ENCODE measurements at regions not wholly inside any gene's neighbourhood (a gene's known extent, or its start where the extent isn't known, plus 50 kb on each side); places are given as distances from the start of the nearest gene placed in this dataset.

DNA sequence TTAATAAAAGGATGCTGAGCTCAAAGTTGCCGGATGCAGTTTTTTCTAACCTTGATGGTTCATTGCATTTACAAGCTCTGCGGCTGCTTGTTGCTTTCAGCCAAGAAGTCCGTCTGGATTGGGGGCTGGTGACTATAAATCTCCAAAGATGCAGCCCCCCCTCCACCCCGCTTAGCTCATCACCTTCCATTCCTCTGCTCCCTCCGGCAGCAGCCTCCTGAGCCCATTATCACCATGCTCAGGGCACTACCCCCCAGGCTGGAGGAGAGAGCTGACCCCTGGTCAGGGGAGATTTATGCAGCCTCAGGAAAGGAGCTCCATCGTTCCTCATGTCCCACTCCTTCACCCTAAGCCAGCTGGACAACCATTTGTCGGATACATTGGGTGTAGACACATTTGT, 55.3 kb upstream of the ZRANB1 start:
- Histone ChIP-seq H3K27ac (ENCODE audit: extremely low read depth, low read depth, low read length) (no peak overlapping the region), H3K4me1 (ENCODE audit: control insufficient read depth, insufficient read depth, low read length) (no peaks in the 10 kb centered on the region), H3K4me3 (ENCODE audit: low read depth, low read length) (no peak overlapping the region), H3K36me3 (ENCODE audit: control insufficient read depth in 2 of 2, insufficient read depth in 1 of 2, low read length in 2 of 2) (no peaks in the 10 kb centered on the region), H3K9me3 (ENCODE audit: control insufficient read depth, insufficient read depth, low read depth, low read length) (no peaks in the 10 kb centered on the region)
- ChIA-PET POLR2A (no interaction called here), CTCF (interaction anchor here (0.5 to 0.6 kb wide), 3 partner anchors 35 to 344 kb away, joined by 3 to 4 read pairs (median 3); no protein-coding TSS in a partner anchor)
- no peak for TF ChIP-seq SP7 (tag by site-specific recombination; IDR thresholded peaks at IDR 0.05)
- TF ChIP-seq ZNF146 (tag by site-specific recombination; IDR thresholded peaks at IDR 0.05), result no peak

DNA sequence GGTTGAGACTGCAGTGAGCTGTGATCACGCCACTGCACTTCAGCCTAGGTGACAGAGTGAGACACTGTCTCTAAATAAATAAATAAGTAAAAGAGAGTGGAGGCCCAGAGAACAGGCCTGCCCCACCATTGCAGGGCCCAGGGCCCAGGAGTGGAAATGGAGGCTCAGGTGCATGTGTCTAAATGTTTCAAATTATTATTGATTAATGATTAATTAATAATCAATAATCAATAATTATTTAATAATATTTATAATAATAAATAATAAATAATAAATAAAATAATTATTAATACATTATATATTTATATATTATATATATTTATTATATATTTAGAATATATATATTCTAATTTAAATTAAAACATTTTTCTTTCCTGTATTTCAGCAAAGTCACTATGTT, 53.7 kb upstream of the ZRANB1 start:
- Histone ChIP-seq H3K36me3 (ENCODE audit: control insufficient read depth in 2 of 2, insufficient read depth in 1 of 2, low read length in 2 of 2) (no peaks in the 10 kb centered on the region), H3K4me3 (ENCODE audit: low read depth, low read length) (no peak overlapping the region), H3K9me3 (ENCODE audit: control insufficient read depth, insufficient read depth, low read depth, low read length) (no peaks in the 10 kb centered on the region), H3K27ac (ENCODE audit: extremely low read depth, low read depth, low read length) (no peak overlapping the region), H3K4me1 (ENCODE audit: control insufficient read depth, insufficient read depth, low read length) (no peaks in the 10 kb centered on the region)
- POLR2A ChIA-PET, result no interaction called here
- TF ChIP-seq SP2 (tag by site-specific recombination; IDR thresholded peaks at IDR 0.05) (no peak), ZNF623 (tag by site-specific recombination; IDR thresholded peaks at IDR 0.05) (no peak)
- CTCF ChIA-PET, result interaction anchor here (0.9 kb wide), 1 partner anchor 147 kb away, joined by 3 read pairs; no protein-coding TSS in a partner anchor

DNA sequence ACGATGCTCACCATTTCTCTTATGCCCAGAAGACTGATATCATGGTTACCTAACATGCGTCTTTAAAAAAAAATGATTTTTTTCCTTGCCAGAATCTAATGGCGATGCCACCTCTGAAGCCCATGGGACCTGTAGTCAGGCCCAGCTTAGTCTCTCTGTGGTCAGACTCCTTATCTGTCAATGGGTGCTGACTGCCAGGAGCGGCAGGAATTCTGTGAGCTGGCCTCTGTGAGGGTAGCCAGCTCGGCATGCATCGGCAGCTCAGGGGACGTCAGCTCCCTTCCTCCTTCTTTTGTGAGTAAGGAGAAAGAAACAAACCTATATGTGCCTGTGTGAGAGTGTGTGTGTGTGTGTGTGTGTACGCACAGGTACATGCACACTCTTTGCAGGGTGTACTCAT, 49.9 kb upstream of the ZRANB1 start:
- CTCF ChIA-PET, result interaction anchor here (0.7 kb wide), 1 partner anchor 10 kb away, joined by 5 read pairs; no protein-coding TSS in a partner anchor
- H3K27ac ChIP-seq (ENCODE audit: extremely low read depth, low read depth, low read length), result no peak overlapping the region
- H3K9me3 ChIP-seq (ENCODE audit: control insufficient read depth, insufficient read depth, low read depth, low read length), result no peaks in the 10 kb centered on the region
- no peaks in the 10 kb centered on the region for H3K36me3 ChIP-seq (ENCODE audit: control insufficient read depth in 2 of 2, insufficient read depth in 1 of 2, low read length in 2 of 2)
- POLR2A ChIA-PET, result interaction anchor here (0.7 kb wide), 1 partner anchor 28 kb away, joined by 6 read pairs; no protein-coding TSS in a partner anchor
- TF ChIP-seq ZNF654 (tag by site-specific recombination; IDR thresholded peaks at IDR 0.05; ENCODE audit: low read depth), result no peak
- TF ChIP-seq HOXD13 (CRISPR knock-in tag; IDR thresholded peaks at IDR 0.05; ENCODE audit: borderline replicate concordance), result no peak
- no peak for TF ChIP-seq KLF1 (tag by site-specific recombination; IDR thresholded peaks at IDR 0.05)
- no peak for TF ChIP-seq ZNF239 (tag by site-specific recombination; IDR thresholded peaks at IDR 0.05)
- TF ChIP-seq, protein P1, sequence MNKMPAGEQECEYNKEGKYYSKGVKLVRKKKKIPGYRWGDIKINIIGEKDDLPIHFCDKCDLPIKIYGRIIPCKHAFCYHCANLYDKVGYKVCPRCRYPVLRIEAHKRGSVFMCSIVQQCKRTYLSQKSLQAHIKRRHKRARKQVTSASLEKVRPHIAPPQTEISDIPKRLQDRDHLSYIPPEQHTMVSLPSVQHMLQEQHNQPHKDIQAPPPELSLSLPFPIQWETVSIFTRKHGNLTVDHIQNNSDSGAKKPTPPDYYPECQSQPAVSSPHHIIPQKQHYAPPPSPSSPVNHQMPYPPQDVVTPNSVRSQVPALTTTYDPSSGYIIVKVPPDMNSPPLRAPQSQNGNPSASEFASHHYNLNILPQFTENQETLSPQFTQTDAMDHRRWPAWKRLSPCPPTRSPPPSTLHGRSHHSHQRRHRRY (tag by site-specific recombination; IDR thresholded peaks at IDR 0.05), result no peak
- TF ChIP-seq ZNF544 (tag by site-specific recombination; IDR thresholded peaks at IDR 0.05), result no peak
- TF ChIP-seq, protein P2, sequence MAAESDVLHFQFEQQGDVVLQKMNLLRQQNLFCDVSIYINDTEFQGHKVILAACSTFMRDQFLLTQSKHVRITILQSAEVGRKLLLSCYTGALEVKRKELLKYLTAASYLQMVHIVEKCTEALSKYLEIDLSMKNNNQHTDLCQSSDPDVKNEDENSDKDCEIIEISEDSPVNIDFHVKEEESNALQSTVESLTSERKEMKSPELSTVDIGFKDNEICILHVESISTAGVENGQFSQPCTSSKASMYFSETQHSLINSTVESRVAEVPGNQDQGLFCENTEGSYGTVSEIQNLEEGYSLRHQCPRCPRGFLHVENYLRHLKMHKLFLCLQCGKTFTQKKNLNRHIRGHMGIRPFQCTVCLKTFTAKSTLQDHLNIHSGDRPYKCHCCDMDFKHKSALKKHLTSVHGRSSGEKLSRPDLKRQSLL (tag by site-specific recombination; IDR thresholded peaks at IDR 0.05), result no peak
- TF ChIP-seq ZNF416 (tag by site-specific recombination; IDR thresholded peaks at IDR 0.05), result no peak
- no peak for TF ChIP-seq YY1 (tag by site-specific recombination; IDR thresholded peaks at IDR 0.05)
- no peak for TF ChIP-seq ZSCAN16 (tag by site-specific recombination; IDR thresholded peaks at IDR 0.05)
- TF ChIP-seq, protein P3, sequence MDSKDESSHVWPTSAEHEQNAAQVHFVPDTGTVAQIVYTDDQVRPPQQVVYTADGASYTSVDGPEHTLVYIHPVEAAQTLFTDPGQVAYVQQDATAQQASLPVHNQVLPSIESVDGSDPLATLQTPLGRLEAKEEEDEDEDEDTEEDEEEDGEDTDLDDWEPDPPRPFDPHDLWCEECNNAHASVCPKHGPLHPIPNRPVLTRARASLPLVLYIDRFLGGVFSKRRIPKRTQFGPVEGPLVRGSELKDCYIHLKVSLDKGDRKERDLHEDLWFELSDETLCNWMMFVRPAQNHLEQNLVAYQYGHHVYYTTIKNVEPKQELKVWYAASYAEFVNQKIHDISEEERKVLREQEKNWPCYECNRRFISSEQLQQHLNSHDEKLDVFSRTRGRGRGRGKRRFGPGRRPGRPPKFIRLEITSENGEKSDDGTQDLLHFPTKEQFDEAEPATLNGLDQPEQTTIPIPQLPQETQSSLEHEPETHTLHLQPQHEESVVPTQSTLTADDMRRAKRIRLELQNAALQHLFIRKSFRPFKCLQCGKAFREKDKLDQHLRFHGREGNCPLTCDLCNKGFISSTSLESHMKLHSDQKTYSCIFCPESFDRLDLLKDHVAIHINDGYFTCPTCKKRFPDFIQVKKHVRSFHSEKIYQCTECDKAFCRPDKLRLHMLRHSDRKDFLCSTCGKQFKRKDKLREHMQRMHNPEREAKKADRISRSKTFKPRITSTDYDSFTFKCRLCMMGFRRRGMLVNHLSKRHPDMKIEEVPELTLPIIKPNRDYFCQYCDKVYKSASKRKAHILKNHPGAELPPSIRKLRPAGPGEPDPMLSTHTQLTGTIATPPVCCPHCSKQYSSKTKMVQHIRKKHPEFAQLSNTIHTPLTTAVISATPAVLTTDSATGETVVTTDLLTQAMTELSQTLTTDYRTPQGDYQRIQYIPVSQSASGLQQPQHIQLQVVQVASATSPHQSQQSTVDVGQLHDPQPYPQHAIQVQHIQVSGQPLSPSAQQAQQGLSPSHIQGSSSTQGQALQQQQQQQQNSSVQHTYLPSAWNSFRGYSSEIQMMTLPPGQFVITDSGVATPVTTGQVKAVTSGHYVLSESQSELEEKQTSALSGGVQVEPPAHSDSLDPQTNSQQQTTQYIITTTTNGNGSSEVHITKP (tag by site-specific recombination; IDR thresholded peaks at IDR 0.05), result no peak
- TF ChIP-seq, protein P4, sequence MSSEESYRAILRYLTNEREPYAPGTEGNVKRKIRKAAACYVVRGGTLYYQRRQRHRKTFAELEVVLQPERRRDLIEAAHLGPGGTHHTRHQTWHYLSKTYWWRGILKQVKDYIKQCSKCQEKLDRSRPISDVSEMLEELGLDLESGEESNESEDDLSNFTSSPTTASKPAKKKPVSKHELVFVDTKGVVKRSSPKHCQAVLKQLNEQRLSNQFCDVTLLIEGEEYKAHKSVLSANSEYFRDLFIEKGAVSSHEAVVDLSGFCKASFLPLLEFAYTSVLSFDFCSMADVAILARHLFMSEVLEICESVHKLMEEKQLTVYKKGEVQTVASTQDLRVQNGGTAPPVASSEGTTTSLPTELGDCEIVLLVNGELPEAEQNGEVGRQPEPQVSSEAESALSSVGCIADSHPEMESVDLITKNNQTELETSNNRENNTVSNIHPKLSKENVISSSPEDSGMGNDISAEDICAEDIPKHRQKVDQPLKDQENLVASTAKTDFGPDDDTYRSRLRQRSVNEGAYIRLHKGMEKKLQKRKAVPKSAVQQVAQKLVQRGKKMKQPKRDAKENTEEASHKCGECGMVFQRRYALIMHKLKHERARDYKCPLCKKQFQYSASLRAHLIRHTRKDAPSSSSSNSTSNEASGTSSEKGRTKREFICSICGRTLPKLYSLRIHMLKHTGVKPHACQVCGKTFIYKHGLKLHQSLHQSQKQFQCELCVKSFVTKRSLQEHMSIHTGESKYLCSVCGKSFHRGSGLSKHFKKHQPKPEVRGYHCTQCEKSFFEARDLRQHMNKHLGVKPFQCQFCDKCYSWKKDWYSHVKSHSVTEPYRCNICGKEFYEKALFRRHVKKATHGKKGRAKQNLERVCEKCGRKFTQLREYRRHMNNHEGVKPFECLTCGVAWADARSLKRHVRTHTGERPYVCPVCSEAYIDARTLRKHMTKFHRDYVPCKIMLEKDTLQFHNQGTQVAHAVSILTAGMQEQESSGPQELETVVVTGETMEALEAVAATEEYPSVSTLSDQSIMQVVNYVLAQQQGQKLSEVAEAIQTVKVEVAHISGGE (tag by site-specific recombination; conservative IDR thresholded peaks at IDR 0.05; ENCODE audit: low read depth), result no peak
- TF ChIP-seq BCL11A (tag by site-specific recombination; IDR thresholded peaks at IDR 0.05; ENCODE audit: low read depth), result no peak
- TF ChIP-seq, protein P5, sequence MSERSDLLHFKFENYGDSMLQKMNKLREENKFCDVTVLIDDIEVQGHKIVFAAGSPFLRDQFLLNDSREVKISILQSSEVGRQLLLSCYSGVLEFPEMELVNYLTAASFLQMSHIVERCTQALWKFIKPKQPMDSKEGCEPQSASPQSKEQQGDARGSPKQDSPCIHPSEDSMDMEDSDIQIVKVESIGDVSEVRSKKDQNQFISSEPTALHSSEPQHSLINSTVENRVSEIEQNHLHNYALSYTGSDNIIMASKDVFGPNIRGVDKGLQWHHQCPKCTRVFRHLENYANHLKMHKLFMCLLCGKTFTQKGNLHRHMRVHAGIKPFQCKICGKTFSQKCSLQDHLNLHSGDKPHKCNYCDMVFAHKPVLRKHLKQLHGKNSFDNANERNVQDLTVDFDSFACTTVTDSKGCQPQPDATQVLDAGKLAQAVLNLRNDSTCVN (tag by site-specific recombination; optimal IDR thresholded peaks at IDR 0.05), result no peak
- TF ChIP-seq ZNF121 (tag by site-specific recombination; IDR thresholded peaks at IDR 0.05), result no peak
- no peak for TF ChIP-seq ZNF629 (tag by site-specific recombination; IDR thresholded peaks at IDR 0.05)
- no peaks in the 10 kb centered on the region for H3K4me1 ChIP-seq (ENCODE audit: control insufficient read depth, insufficient read depth, low read length)
- no peak overlapping the region for H3K4me3 ChIP-seq (ENCODE audit: low read depth, low read length)
